ENCODE measurements at regions not wholly inside any gene's neighbourhood (a gene's known extent, or its start where the extent isn't known, plus 50 kb on each side); places are given as distances from the start of the nearest gene placed in this dataset.
"Not testable (repeated sequence)": the region's sequence is repeated elsewhere in the genome, so short reads cannot be mapped to it uniquely, and the experiment has no call there.

DNA sequence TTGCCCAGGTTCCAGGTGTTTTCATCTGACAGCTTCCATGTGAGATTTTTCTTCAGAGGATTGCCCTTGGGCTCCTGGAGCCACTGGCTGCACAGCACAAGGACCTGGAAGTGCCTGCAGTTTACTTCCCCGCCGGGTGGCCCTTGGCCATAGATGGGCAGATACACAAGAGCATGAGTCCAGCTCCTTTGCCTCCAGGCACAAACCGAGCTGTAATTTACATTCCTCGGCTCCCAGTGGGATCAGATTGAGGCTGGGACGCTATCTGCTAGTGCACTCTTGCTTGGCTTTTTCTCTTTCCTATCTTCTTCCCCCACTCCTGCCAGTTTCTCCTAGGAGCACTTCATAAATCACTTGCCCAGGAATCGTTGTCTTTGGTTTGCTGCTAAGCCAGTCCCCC lies 85.4 kb upstream of the RALY start:
- no peak for DNase-seq

DNA sequence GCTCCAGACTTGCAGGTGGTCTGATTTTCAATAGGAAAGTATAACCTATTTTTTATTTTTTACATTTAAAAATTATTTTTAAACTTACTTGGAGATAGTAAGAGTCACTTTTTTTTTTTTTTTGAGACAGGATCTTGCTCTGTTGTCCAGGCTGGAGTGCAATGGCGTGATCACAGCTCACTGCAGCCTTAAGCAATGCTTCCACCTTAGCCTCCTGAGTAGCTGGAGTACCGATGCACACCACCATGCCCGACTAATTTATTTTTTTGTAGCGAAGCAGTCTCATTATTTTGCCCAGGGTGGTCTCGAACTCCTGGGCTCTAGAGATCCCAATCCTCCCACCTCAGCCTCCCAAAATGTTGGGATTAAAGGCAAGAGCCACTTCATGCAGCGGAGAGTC lies 84.8 kb upstream of the RALY start:
- no peak for DNase-seq

DNA sequence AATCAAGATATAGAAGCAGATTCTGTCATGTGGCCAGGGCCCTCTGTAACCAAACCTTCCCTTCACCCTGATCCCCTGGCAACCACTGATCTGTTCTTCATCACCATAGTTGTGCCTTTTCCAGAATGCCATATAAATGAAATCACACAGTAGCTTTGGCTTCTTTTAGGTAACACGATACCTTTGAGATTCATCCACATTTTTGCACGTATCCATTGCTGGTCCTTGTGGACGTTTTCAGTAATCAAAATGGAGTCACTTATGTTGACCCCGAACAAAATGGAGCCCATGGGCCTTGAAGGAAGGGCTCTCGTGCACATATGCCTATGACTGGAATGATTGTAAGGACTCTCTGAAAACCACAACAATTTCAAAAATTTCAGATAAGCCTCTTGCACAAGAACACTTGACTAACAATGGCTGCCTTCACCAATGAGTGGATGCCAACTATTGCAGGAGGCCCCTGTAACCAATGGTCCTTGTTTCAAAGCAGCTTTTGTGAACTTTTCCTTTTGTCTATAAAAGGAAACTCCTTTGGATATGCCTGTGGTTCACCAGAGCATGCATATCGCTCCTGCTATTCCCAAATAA lies 84.3 kb upstream of the RALY start:
- no peak for DNase-seq

DNA sequence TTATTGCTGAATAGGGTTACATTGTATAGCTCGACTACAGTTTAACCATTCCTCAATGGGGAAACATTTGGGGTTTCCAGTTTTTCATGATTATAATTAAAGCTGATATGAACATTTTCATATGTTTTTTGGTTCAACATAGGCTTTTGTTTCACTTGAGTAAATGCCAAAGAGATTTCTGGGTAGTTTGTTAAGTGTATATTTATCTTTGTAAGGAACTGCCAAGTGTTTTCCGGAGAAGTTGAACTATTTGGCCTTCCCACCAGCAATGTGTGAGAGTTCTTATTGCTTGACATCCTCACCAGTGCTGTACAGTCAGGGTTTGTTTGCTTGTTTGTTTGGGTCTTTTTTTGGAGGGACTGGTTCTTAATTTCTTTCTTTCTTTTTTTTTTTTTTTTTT lies 83.7 kb upstream of the RALY start:
- DNase-seq = no peak

DNA sequence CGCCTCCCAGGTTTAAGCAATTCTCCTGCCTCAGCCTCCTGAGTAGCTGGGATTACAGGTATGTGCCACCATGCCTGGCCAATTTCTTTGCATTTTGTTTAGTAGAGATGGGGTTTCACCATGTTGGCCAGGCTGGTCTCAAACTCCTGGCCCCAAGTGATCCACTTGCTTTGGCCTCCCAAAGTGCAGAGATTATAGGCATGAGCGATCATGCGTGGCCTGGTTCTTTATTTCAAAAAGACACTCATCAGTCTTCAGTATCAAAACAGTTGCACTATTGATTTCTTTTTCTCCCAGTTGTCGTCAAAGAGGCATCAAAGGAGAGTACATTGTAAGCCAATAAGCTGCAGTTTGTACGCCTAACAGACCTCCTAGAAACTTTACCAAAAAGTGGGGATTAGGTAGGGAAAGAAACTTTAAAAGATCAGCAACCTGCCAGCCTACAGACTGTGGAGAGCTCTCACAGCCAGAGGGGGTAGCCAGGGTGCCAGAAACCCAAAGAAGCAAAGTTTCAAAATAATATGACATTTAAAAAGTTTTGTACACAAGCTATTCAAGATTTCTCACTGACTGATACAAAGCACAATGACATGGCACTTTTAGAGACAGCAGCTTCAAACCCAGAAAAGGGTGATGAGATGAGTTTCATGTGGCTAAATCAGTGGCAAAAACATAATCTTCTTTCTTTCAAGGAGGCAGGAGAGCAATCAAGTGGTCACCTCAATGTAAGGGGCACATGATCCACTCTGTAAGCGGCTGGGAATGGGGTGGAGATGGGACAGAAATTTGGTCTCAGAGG lies 83.0 kb upstream of the RALY start:
- no peak for DNase-seq

DNA sequence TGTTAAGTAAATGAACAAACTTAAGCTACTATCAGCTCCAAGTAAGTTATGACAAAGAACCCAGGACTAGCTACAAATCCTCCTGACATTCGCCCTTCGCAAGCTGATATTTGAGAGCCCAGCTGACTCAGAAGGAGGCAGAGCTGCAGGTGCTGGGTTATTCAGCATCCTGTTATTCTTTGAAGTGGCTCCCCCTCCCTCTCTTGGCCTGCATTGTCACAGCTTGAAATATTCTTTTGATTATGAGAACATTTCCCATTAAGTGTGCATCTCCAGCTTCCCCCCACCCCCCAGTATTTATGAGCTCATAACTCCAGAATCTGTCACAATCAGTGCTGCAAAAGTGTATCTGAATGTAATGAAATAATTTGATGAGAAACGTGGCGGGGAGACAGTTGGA lies 78.8 kb upstream of the RALY start:
- DNase-seq = peak; percentile 33

DNA sequence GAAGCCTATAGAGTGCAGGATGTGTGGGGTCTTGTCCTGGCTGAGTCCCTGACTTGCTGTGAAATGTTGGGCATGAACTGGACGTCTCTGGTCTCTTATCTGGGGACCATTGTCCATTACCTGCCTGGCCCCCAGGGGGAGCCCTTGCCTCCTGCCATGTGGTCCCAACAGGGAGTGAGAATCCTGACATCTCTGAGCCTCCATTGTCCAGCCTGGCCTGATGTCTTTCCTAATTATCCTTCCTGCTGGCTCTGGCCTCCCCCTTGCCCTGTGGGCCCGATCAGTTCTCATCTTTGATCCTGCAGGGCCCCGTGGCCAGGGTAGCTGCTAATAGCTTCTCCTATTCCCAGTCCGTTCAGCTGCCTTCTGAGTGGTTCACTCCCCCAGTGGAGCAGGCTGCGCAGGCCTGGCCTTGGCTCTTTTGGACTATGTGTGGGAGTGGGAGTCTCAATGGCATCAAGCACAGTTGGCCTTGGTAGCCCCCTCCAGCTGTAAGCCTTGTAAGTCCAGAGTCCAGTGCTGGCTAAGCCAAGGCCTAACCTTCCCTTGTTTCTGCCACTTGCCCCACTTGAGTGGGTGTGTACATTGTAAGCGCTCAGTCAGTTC lies 77.9 kb upstream of the RALY start:
- DNase-seq = peak; percentile 57

DNA sequence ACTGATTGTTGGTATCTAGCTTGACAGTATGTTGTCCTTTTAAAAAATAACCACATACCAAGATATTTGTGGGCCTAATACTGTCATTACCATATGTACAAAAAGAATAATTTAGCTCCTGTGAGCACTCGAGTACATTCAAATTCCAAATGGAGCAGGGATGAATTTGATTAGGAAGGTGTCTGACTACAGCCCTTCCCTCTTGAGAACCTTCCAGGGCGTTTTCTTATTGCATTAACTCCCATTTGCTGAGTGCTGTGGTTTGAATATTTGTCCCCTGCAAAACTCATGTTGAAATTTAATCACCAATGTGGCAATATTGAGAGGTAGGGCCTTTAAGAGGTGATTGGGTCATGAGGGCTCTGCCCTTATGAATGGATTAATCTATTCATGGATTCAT lies 76.9 kb upstream of the RALY start:
- no peak for DNase-seq

DNA sequence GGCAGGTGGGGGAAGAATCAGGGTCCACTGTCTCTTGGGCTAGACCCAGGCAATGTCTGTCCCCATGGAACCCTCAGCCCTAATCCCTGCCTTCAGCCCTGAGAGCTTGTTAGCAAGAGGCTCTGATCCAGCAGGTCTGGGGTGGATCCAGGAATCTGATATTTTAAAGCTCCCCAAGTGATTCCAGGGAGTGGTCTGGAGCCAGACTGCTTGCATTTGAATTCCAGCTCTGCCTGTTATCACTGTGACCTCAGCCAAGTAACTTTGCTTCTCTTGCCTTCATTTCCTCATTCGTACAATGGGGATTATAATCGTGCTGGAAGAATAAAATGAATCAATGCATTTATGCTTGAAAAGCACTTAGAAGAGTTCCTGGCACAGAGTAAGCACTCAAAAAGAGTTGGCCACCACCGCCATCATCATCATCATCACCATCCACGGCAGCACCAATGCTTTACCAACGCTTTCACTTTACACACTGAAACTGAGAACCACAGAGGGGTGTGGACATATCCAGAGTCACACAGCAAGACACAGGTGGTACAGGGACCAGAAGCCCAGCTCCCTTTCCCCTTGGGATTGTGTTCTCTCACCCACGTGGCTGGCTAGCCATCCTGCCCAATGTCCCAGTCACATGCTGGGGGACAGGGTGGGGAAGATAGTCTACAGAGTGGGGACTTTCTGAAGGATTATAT lies 75.7 kb upstream of the RALY start:
- DNase-seq = no peak

DNA sequence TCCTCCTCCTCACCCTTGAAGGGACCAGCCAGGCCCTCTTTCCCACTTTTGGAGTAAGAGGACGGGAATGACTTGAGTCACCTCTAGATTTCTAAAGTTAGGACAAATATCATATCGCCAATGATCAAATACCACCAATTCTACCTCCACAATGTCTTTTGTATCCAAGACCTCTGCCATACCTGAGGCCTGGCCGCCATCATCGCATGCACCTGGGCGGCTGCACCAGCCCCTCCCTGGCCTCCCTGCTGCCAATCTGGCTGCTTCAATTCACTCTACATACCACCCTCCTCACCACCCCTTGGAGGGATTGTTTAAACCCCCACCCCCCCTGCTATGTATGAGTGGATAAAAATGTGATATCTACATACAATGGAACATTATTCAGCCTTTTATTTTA lies 75.0 kb upstream of the RALY start:
- no peak for DNase-seq

DNA sequence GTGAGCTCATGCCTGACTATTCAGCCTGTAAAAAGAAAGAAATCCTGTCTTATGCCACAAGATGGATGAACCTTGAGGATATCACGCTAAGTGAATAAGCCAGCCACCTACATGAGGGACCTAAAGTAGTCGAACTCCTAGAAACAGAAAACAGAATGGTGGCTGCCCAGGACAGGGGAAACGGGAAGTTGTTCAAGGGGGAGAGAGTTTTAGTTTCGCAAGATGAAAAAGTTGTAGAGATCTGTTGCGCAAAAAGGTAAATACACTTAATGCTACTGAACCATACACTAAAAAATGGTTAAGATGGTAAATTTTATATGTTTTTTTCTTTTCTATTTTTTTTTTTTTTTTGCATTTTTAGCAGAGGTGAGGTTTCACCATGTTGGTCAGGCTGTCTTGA lies 74.1 kb upstream of the RALY start:
- DNase-seq = no peak

DNA sequence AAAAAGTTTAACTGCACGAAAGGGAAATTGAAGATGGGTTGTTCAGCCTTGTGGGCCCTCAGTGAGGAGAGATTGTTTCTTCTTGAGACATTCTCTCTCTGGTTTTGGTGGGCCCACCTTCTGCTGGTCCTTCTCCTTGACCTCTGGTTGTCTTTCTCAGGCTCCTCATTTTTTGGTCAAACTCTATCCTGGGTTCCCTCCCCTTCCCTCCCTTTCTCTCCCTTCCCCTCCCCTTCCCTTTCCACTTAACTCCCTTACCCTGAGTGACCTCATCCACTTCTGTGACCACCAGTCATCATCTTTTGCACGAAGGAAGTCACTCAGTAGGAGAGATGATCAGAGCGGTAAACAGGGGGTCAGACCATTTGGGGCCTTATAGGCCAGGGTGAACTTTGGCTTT lies 71.5 kb upstream of the RALY start:
- DNase-seq = no peak

DNA sequence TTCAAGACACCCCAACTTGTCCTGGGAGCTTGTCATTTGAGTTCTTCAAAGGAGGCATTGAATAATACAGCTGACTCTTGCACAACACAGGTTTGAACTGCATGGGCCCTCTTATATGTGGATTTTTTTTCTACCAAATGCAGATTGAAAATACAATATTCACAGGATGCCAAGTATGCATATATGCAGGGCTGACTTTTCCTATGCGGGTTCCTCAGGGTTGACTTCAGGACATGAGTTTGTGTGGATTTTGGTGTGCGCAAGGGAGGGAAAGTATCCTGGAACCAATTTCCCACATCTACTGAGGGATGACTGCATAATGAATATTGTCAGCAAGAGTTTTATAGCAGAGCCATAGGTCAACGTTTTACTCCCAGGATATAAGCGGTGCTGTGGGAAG lies 70.0 kb upstream of the RALY start:
- DNase-seq = no peak

DNA sequence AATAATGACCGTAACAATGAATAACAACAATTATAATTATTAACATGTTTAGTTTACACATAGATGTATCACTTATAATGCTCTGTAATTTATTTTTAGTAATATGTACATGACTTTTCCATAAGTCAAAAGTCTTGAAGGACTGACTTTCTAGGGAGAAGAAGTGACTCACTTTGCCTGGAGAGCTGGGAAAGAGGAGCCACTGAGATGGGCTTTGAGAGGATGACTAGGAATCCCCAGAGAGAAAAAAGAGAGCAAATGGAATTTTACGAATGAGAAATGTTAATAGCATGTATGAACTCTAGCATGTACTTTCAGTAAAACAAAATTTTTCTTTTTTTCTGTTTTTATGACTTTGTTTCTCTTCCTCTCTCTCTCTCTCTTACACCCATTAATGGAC lies 67.8 kb upstream of the RALY start:
- no peak for DNase-seq

DNA sequence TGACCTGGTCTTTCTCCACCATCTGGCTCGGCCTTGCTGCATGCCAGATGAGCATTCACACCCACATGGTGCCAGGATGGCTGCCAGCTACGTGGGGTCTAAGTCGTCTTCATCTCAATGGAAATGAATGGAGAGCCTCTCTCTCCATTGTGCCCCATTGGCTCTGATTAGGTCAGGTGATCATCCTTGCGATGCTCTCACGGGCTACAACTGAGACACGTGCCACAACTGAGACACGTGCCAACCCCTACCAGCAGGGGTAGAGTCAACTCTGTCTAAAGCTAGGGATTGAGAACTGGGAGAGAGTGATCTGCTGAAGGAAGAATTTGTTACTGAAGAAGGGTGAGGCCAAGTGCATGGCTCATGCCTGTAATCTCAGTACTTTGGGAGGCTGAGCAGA lies 67.3 kb upstream of the RALY start:
- no peak for DNase-seq

DNA sequence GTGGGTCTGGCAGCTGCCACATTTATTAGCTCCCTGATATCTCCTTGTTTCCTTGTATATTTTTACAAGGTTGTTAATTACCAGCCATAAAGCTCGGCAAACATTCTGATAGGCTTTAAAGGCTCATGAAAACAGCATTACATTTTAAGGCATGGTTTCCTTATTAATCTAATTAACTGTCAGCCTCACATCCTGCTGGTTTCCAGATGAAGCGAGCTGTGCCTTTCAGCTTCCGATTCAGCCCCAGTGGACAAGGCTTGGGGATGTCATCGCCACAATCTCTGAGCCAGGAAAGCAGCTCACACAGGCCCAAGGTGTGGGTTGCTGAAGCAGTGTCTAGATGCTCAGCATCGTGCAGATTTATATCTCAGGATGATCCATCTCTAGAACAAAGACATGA lies 66.0 kb upstream of the RALY start:
- no peak for DNase-seq

DNA sequence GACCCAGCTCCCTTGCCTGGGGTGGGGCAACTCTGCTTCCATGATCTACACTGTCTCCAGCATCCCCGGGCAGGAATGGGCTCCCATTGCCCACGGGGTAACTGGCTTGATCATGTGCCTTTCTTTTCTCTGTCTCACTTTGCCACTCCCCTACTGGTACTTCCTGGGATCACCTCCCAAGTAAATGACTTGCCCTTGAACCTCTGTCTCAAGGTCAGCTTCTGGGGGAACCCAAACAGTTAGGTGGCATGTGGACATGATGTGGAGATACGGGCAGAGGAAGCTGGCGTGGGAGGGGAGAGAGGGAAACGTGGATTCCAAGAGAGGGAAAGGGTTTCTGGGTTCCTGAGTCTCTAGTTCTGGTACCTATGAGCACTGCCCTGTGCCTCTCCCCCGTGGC lies 63.8 kb upstream of the RALY start:
- no peak for DNase-seq

DNA sequence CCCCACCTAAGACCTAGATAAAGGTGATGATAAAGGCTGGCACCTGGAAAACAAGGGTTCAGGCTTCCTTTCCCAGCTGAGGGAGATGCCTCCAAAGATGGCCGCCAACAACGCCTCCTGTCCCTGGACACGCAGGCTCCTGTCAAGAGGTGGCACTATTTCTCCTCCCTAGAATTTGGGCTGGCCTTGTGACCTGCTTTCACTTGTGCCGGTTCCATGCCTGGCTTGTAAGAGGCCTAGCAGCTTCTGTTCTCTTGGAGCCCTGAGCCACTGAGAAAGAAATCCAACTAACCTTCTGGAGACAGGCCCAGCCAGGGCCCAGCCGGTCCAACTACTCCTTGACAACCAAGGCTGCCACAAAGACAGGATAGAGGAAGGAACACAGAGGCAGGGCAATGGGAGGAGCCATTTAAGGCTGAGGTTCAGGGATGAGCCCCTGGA lies 60.2 kb upstream of the RALY start:
- peak; percentile 47 for DNase-seq

DNA sequence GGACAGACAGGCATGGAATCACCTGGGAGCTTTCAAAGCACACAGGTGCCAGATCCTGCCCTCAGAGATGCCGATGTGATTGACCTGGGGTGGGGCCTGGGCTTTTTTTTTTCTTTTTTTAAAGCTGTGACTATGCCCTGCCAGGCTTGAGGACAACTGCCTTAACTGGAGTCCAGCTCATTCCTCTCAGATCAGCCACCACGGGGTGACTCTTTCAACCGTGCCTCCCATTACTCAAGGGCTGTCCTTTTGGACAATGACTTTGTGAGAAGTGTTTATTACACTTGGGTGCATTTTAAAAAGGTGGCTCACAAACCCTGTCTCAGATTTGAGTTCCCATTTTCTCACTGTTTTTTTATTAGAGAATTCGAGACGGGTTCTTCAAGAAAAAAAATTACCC lies 57.1 kb upstream of the RALY start:
- no peak for DNase-seq

DNA sequence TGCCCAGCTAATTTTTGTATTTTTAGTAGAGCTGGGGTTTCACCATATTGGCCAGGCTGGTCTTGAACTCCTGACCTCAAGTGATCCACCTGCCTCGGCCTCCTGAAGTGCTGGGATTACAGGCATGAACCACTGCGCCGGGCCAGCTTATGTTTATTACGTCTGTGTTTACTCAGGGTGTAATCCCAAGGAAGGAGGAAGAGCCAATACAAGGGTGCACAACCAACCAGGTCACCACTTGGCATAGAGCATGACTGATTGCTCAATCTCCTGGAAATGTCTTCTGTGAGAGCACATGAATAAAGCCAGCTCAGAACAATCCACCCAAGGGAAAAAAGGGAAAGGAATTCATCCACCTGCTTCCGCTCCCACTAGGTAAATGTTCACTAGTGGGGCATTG lies 54.7 kb upstream of the RALY start:
- not testable (repeated sequence) for DNase-seq

DNA sequence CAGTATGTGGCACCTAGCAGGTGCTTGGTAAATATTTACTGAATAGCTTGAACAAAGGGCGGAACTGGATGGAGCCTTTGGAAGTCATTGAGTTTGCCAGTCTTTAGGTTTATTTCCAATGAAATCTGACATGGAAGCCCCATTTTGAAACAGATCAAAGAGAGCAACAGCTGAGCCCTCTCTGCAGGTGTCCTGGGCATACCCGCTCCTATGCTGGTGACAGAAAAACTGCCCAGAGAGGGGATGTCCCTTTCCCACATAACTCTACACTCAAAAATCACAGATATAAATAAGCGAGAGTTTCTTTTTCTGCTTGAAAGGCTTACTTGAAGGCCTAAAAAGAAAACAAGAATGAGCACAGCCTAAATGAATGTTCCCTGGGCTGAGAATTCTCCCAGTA lies 53.0 kb upstream of the RALY start:
- no peak for DNase-seq

Data from activated CD4-positive, alpha-beta T cell treated with anti-CD3 and anti-CD28 coated beads, Interleukin-2, amount 50 U/mL, for 1 hour (primary cell).